ENCODE measurements at regions not wholly inside any gene's neighbourhood (a gene's known extent, or its start where the extent isn't known, plus 50 kb on each side); places are given as distances from the start of the nearest gene placed in this dataset.

DNA sequence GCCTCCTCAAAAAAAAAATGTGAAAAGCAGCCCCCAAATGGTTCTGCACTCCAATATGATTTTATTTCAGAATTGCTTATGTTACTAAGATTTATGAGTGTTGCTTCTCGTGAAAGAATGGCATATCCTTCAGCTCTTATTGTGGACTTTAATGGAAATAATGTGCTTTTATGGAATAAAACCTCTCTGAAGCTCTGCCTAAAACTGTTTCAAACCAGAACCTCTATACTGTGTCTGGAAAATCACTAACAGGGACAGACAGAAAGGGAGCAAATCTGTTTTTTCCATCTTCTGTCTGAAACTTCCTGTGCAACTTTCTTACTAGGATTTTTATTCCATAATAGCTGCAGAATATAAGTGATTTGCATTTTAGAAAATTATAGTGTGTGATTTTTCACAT lies 493.1 kb downstream of the ANKRD50 start:
- Histone ChIP-seq H3K4me3 (ENCODE audit: low read length in 2 of 2) (no peak overlapping the region), H2BK5ac (ENCODE audit: low read length) (no peak overlapping the region), H3K18ac (ENCODE audit: low read length) (no peak overlapping the region), H3K14ac (ENCODE audit: low read length) (no peak overlapping the region), H2AK5ac (ENCODE audit: low read depth, low read length) (no peak overlapping the region), H3K27ac (replicated peaks; ENCODE audit: low read length) (no peak overlapping the region), H4K91ac (ENCODE audit: low read depth, low read length, poor library complexity) (no peak overlapping the region), H2BK15ac (ENCODE audit: low read length) (no peak overlapping the region), H3K79me1 (ENCODE audit: low read depth, low read length) (no peaks in the 10 kb centered on the region), H3K4ac (ENCODE audit: low read length) (no peak overlapping the region), H2AFZ (ENCODE audit: low read length) (no peak overlapping the region), H3K36me3 (replicated peaks in 1 of 2; ENCODE audit: control insufficient read depth in 2 of 2, insufficient read depth in 2 of 2, low read length in 2 of 2) (no peaks in the 10 kb centered on the region), H3K27me3 (ENCODE audit: control insufficient read depth in 3 of 3, insufficient read depth in 3 of 3, low read depth in 1 of 3, low read length in 3 of 3) (no peaks in the 10 kb centered on the region), H4K8ac (ENCODE audit: low read depth, low read length) (no peak overlapping the region), H2BK120ac (ENCODE audit: low read depth, low read length) (no peak overlapping the region), H3K4me2 (ENCODE audit: insufficient read depth, low read length, poor library complexity, severe bottlenecking) (no peak overlapping the region), H2BK12ac (ENCODE audit: low read length) (no peak overlapping the region), H3K4me1 (ENCODE audit: control insufficient read depth in 2 of 2, insufficient read depth in 1 of 2, low read depth in 1 of 2, low read length in 2 of 2) (no peaks in the 10 kb centered on the region), H3K9ac (ENCODE audit: low read depth, low read length, poor library complexity) (no peak overlapping the region), H3K23ac (ENCODE audit: low read depth, low read length, poor library complexity) (no peak overlapping the region), H3K9me3 (replicated peaks in 1 of 2; ENCODE audit: control insufficient read depth in 2 of 2, insufficient read depth in 1 of 2, low read depth in 1 of 2, low read length in 2 of 2) (no peaks in the 10 kb centered on the region)
- no CpG with 5 or more reads among the region's 1 CpG for WGBS, 2 donors (ENCODE audit: extremely low coverage in 2 of 2, insufficient read length in 2 of 2, insufficient replicate concordance in 1 of 2)
- no peak for DNase-seq (ENCODE audit: low spot score)

- Histone ChIP-seq H3K4me2 (ENCODE audit: insufficient read depth, low read length, poor library complexity, severe bottlenecking) (no peak overlapping the region), H3K18ac (ENCODE audit: low read length) (no peak overlapping the region), H4K8ac (ENCODE audit: low read depth, low read length) (no peak overlapping the region), H3K36me3 (replicated peaks in 1 of 2; ENCODE audit: control insufficient read depth in 2 of 2, insufficient read depth in 2 of 2, low read length in 2 of 2) (no peaks in the 10 kb centered on the region), H2AK5ac (ENCODE audit: low read depth, low read length) (no peak overlapping the region), H3K79me1 (ENCODE audit: low read depth, low read length) (no peaks in the 10 kb centered on the region), H4K91ac (ENCODE audit: low read depth, low read length, poor library complexity) (no peak overlapping the region), H3K4me1 (ENCODE audit: control insufficient read depth in 2 of 2, insufficient read depth in 1 of 2, low read depth in 1 of 2, low read length in 2 of 2) (no peaks in the 10 kb centered on the region), H2BK12ac (ENCODE audit: low read length) (no peak overlapping the region), H2BK120ac (ENCODE audit: low read depth, low read length) (no peak overlapping the region), H3K9me3 (replicated peaks in 1 of 2; ENCODE audit: control insufficient read depth in 2 of 2, insufficient read depth in 1 of 2, low read depth in 1 of 2, low read length in 2 of 2) (no peaks in the 10 kb centered on the region), H3K4ac (ENCODE audit: low read length) (no peak overlapping the region), H2BK15ac (ENCODE audit: low read length) (no peak overlapping the region), H3K27ac (replicated peaks; ENCODE audit: low read length) (no peak overlapping the region), H3K14ac (ENCODE audit: low read length) (no peak overlapping the region), H3K27me3 (ENCODE audit: control insufficient read depth in 3 of 3, insufficient read depth in 3 of 3, low read depth in 1 of 3, low read length in 3 of 3) (no peaks in the 10 kb centered on the region), H3K23ac (ENCODE audit: low read depth, low read length, poor library complexity) (no peak overlapping the region), H3K4me3 (ENCODE audit: low read length in 2 of 2) (no peak overlapping the region), H2BK5ac (ENCODE audit: low read length) (no peak overlapping the region), H3K9ac (ENCODE audit: low read depth, low read length, poor library complexity) (no peak overlapping the region), H2AFZ (ENCODE audit: low read length) (no peak overlapping the region)
- DNase-seq (ENCODE audit: low spot score): no peak
- no CpG with 5 or more reads among the region's 1 CpG for WGBS, 2 donors (ENCODE audit: extremely low coverage in 2 of 2, insufficient read length in 2 of 2, insufficient replicate concordance in 1 of 2)
These were observed 488.3 kb downstream of the ANKRD50 start for GRCh38 chr4:124224256-124224655.

- Histone ChIP-seq H3K14ac (ENCODE audit: low read length) (no peak overlapping the region), H3K4me3 (ENCODE audit: low read length in 2 of 2) (no peak overlapping the region), H2AFZ (ENCODE audit: low read length) (no peak overlapping the region), H3K27me3 (ENCODE audit: control insufficient read depth in 3 of 3, insufficient read depth in 3 of 3, low read depth in 1 of 3, low read length in 3 of 3) (no peaks in the 10 kb centered on the region), H3K9me3 (replicated peaks in 1 of 2; ENCODE audit: control insufficient read depth in 2 of 2, insufficient read depth in 1 of 2, low read depth in 1 of 2, low read length in 2 of 2) (no peaks in the 10 kb centered on the region), H3K9ac (ENCODE audit: low read depth, low read length, poor library complexity) (no peak overlapping the region), H3K18ac (ENCODE audit: low read length) (no peak overlapping the region), H3K36me3 (replicated peaks in 1 of 2; ENCODE audit: control insufficient read depth in 2 of 2, insufficient read depth in 2 of 2, low read length in 2 of 2) (no peaks in the 10 kb centered on the region), H3K79me1 (ENCODE audit: low read depth, low read length) (no peaks in the 10 kb centered on the region), H4K8ac (ENCODE audit: low read depth, low read length) (no peak overlapping the region), H3K23ac (ENCODE audit: low read depth, low read length, poor library complexity) (no peak overlapping the region), H2BK5ac (ENCODE audit: low read length) (no peak overlapping the region), H3K4me2 (ENCODE audit: insufficient read depth, low read length, poor library complexity, severe bottlenecking) (no peak overlapping the region), H2BK15ac (ENCODE audit: low read length) (no peak overlapping the region), H3K27ac (replicated peaks; ENCODE audit: low read length) (no peak overlapping the region), H4K91ac (ENCODE audit: low read depth, low read length, poor library complexity) (no peak overlapping the region), H2BK12ac (ENCODE audit: low read length) (no peak overlapping the region), H2AK5ac (ENCODE audit: low read depth, low read length) (no peak overlapping the region), H3K4me1 (ENCODE audit: control insufficient read depth in 2 of 2, insufficient read depth in 1 of 2, low read depth in 1 of 2, low read length in 2 of 2) (no peaks in the 10 kb centered on the region), H3K4ac (ENCODE audit: low read length) (no peak overlapping the region), H2BK120ac (ENCODE audit: low read depth, low read length) (no peak overlapping the region)
- DNase-seq (ENCODE audit: low spot score): no peak
These were observed 484.6 kb downstream of the ANKRD50 start for GRCh38 chr4:124227981-124228380.

DNA sequence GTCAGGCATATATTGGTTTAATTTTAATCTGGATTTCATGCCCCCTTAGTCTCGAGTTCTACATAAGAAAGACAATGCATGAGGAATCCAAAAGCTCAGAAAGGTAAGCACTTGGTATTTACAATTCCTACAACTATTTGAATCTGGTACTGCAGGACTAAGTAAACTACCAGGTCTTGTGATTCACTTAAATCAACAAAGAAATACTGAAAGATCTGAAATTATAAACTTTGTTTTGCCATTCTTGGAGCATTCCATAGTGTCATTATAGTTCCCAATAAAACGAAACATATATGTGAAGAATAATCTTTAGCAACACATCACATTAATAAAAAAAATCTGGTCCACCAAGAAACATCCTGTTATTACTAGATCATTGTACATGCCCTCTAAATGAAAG lies 482.3 kb downstream of the ANKRD50 start:
- no peak overlapping the region for H2AK5ac ChIP-seq (ENCODE audit: low read depth, low read length)
- H2BK12ac ChIP-seq (ENCODE audit: low read length): no peak overlapping the region
- H3K18ac ChIP-seq (ENCODE audit: low read length): no peak overlapping the region
- no peak overlapping the region for H3K4me3 ChIP-seq (ENCODE audit: low read length in 2 of 2)
- no peak overlapping the region for H3K23ac ChIP-seq (ENCODE audit: low read depth, low read length, poor library complexity)
- no peak overlapping the region for H2BK120ac ChIP-seq (ENCODE audit: low read depth, low read length)
- DNase-seq (ENCODE audit: low spot score): no peak
- H4K8ac ChIP-seq (ENCODE audit: low read depth, low read length): no peak overlapping the region
- no CpG with 5 or more reads among the region's 2 CpGs for WGBS, 2 donors (ENCODE audit: extremely low coverage in 2 of 2, insufficient read length in 2 of 2, insufficient replicate concordance in 1 of 2)
- no peak overlapping the region for H3K27ac ChIP-seq (replicated peaks; ENCODE audit: low read length)
- H2BK15ac ChIP-seq (ENCODE audit: low read length): no peak overlapping the region
- H3K4ac ChIP-seq (ENCODE audit: low read length): no peak overlapping the region
- H3K4me1 ChIP-seq (ENCODE audit: control insufficient read depth in 2 of 2, insufficient read depth in 1 of 2, low read depth in 1 of 2, low read length in 2 of 2): no peaks in the 10 kb centered on the region
- H3K4me2 ChIP-seq (ENCODE audit: insufficient read depth, low read length, poor library complexity, severe bottlenecking): no peak overlapping the region
- H2BK5ac ChIP-seq (ENCODE audit: low read length): no peak overlapping the region
- no peak overlapping the region for H3K9ac ChIP-seq (ENCODE audit: low read depth, low read length, poor library complexity)
- H4K91ac ChIP-seq (ENCODE audit: low read depth, low read length, poor library complexity): no peak overlapping the region
- no peaks in the 10 kb centered on the region for H3K79me1 ChIP-seq (ENCODE audit: low read depth, low read length)
- no peaks in the 10 kb centered on the region for H3K27me3 ChIP-seq (ENCODE audit: control insufficient read depth in 3 of 3, insufficient read depth in 3 of 3, low read depth in 1 of 3, low read length in 3 of 3)
- no peak overlapping the region for H3K14ac ChIP-seq (ENCODE audit: low read length)
- H3K9me3 ChIP-seq (replicated peaks in 1 of 2; ENCODE audit: control insufficient read depth in 2 of 2, insufficient read depth in 1 of 2, low read depth in 1 of 2, low read length in 2 of 2): no peaks in the 10 kb centered on the region
- no peaks in the 10 kb centered on the region for H3K36me3 ChIP-seq (replicated peaks in 1 of 2; ENCODE audit: control insufficient read depth in 2 of 2, insufficient read depth in 2 of 2, low read length in 2 of 2)
- no peak overlapping the region for H2AFZ ChIP-seq (ENCODE audit: low read length)
